Esophagus squamous epithelium (tissue), 5 donors: ENCODE measurements at regions not wholly inside any gene's neighbourhood (a gene's known extent, or its start where the extent isn't known, plus 50 kb on each side); places are given as distances from the start of the nearest gene placed in this dataset.

Source experiments
- DNase-seq: peaks from one replicate; lab custom pipeline; 2025; lab: John Stamatoyannopoulos, UW
- H3K27ac ChIP-seq, 4 donors: fragments of 200-600 bp; sonication (generic); one replicate each; pipeline ENCODE4 v1.5.1; 2016 to 2019; ENCODE audit warnings: mild to moderate bottlenecking in 1 of 4
- H3K27me3 ChIP-seq, 4 donors: fragments of 200-600 bp; sonication (generic); 1 replicate in 3 of 4; 2 replicates in 1 of 4; pipeline versions ENCODE4 v1.5.1 to v1.6.0; 2017 to 2021; ENCODE audit warnings: antibody characterized with exemption in 1 of 4
- H3K36me3 ChIP-seq, 3 donors: fragments of 200-600 bp; sonication (generic); one replicate each; pipeline ENCODE4 v1.5.1; 2016 to 2019
- H3K4me1 ChIP-seq, 3 donors: fragments of 200-600 bp; sonication (generic); one replicate each; pipeline ENCODE4 v1.5.1; 2017 to 2019
- H3K4me3 ChIP-seq, 4 donors: fragments of 200-600 bp; sonication (generic); 1 replicate in 3 of 4; 2 replicates in 1 of 4; pipeline ENCODE4 v1.5.1; 2016 to 2019; ENCODE audit warnings: mild to moderate bottlenecking in 2 of 4, moderate library complexity in 1 of 4
- H3K9me3 ChIP-seq, 3 donors: fragments of 200-600 bp; sonication (generic); one replicate each; pipeline ENCODE4 v1.5.1; 2016 to 2019
- POLR2A ChIP-seq, 4 donors: fragments of 450-650 bp; IDR thresholded peaks; one replicate each; pipeline ENCODE4 v1.6.1; 2017; ENCODE audit warnings: antibody characterized with exemption in 4 of 4, mild to moderate bottlenecking in 4 of 4, moderate library complexity in 3 of 4
- WGBS, 2 donors: methylation state at CpG; one replicate each; pipeline ENCODE4 v1.1.5; 2018; 5-methylcytosine and 5-hydroxymethylcytosine counted together
- intact Hi-C: fragments of 100-400 bp; cut with DNase I; formaldehyde crosslinking; loops from one replicate; pipeline ENCODE4 v1.15.0; 2022
- TF ChIP-seq, protein P1 (sequence below), 6 experiments: fragments of 450-650 bp in 4 of 6; fragments of 200-600 bp in 2 of 6; sonication (generic) in 2 of 6; IDR thresholded peaks; one replicate each; pipeline ENCODE4 v1.5.1; 2016 to 2019; ENCODE audit warnings: antibody characterized with exemption in 6 of 6, mild to moderate bottlenecking in 4 of 6, moderate library complexity in 4 of 6
- donor health status: DM: yes; HTN: yes; CAD: no.

DNA sequence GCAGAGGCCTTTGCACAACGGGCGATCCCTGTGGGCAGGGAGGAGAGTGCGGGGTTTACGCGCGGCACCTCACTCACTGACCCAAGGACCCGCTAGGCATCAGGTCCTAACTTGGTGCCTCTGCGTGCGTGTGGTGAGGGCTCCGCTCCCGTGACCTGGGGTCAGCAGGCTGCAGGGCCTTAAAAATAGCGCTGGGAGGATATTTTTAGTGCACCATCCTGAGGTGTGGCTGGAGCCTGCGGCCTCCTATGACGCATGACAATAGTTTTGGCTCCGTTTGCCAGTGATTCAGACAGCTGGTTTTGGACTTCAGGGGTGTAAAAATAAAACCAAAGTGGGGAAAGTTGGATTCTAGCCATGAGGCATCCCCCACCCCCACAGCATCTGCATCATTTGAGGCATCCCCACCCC, 139.0 kb downstream of the FAM43A start:
- no peak for DNase-seq
- Histone ChIP-seq H3K9me3 (no peaks in the 10 kb centered on the region), H3K4me3 (no peak overlapping the region), H3K27me3 (no peaks in the 10 kb centered on the region), H3K36me3 (no peaks in the 10 kb centered on the region), H3K27ac (no peak overlapping the region), H3K4me1 (peaks cover 0 to 8% (median 3%) of the 10 kb centered on the region in 3 donors)
- intact Hi-C loops = no loop called here
- 65 to 78% methylated on average over 9 to 13 of the region's 15 CpGs for WGBS, 2 donors
- TF ChIP-seq, protein P1, sequence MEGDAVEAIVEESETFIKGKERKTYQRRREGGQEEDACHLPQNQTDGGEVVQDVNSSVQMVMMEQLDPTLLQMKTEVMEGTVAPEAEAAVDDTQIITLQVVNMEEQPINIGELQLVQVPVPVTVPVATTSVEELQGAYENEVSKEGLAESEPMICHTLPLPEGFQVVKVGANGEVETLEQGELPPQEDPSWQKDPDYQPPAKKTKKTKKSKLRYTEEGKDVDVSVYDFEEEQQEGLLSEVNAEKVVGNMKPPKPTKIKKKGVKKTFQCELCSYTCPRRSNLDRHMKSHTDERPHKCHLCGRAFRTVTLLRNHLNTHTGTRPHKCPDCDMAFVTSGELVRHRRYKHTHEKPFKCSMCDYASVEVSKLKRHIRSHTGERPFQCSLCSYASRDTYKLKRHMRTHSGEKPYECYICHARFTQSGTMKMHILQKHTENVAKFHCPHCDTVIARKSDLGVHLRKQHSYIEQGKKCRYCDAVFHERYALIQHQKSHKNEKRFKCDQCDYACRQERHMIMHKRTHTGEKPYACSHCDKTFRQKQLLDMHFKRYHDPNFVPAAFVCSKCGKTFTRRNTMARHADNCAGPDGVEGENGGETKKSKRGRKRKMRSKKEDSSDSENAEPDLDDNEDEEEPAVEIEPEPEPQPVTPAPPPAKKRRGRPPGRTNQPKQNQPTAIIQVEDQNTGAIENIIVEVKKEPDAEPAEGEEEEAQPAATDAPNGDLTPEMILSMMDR (IDR thresholded peaks at IDR 0.05) = no peak
- TF ChIP-seq POLR2A (IDR thresholded peaks at IDR 0.05) = no peak

DNA sequence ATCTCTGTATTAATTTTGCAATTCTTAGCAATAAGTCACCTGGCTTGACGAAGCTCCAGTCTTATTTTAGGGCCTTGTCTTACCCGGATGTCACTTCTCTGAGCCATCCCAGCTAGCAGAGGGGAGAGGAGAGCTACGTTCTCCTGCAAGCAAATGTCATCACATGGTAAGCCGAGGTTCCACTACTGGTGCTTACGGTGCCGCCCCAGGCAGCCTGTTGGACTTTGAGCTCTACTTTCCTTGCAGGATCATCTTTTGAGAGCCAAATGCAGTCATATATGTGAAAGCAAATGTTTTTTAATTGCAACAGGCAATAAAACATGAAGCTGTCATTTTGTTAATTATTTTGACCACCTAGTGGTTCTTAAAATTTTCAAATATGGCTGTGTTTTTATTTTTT, 140.9 kb downstream of the FAM43A start:
- H3K27ac ChIP-seq = no peak overlapping the region
- DNase-seq = no peak
- no peaks in the 10 kb centered on the region for H3K27me3 ChIP-seq
- H3K36me3 ChIP-seq = no peaks in the 10 kb centered on the region
- H3K4me1 ChIP-seq = peaks cover 0 to 8% (median 3%) of the 10 kb centered on the region in 3 donors
- WGBS, 2 donors = 72 to 89% methylated on average over 6 of the region's 6 CpGs
- H3K9me3 ChIP-seq = no peaks in the 10 kb centered on the region
- no peak for TF ChIP-seq POLR2A (IDR thresholded peaks at IDR 0.05)
- TF ChIP-seq, protein P1 (IDR thresholded peaks at IDR 0.05) = no peak
- no peak overlapping the region for H3K4me3 ChIP-seq
- intact Hi-C loops = no loop called here

DNA sequence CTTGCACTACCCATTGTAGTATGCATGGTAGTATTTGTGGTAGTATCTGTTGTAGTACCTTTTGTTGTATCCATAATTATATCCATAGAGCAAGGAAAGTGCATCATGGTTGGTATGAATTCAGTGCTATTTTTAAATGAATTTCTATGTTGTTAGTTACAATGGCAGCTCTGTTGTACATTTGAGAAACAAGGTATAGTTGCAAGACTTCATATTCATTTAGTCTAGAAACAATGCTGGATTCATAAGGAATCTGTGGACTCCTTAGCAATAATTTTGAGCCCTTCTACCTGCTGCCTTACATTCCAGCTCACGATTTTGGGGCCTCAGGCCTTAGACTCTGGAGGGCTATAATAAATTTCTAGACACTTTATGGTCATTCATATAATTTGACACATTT, 141.8 kb downstream of the FAM43A start:
- no peak for DNase-seq
- Histone ChIP-seq H3K4me3 (no peak overlapping the region), H3K27me3 (no peaks in the 10 kb centered on the region), H3K27ac (no peak overlapping the region), H3K36me3 (no peaks in the 10 kb centered on the region), H3K4me1 (peaks cover 0 to 8% (median 3%) of the 10 kb centered on the region in 3 donors), H3K9me3 (no peaks in the 10 kb centered on the region)
- intact Hi-C loops = no loop called here
- WGBS, 2 donors = 73 to 86% methylated on average over 1 of the region's 1 CpG
- TF ChIP-seq POLR2A (IDR thresholded peaks at IDR 0.05) = no peak
- TF ChIP-seq, protein P1 (IDR thresholded peaks at IDR 0.05) = no peak

DNA sequence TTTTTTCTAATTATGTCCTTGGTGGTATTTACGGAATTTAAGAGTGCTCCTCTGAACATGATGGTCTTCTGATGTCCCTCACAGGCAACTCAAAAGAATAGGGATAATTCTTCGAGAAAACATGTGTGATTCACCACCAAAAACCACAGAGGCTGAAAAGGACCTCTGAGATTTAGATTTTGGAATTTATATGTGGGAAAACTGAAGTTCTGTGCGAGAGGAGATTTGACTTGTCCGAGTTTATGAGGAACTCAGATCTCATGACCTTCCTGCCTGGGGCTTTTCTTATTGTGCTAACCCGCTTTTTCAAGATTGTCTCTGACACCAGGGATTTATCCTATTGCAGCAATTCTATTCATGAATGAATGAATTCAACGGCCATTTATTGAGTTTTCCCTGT, 142.4 kb downstream of the FAM43A start:
- no peak for DNase-seq
- H3K4me1 ChIP-seq = peaks cover 0 to 8% (median 3%) of the 10 kb centered on the region in 3 donors
- no peak overlapping the region for H3K27ac ChIP-seq
- intact Hi-C loops = no loop called here
- 77 to 84% methylated on average over 6 of the region's 6 CpGs for WGBS, 2 donors
- no peak overlapping the region for H3K4me3 ChIP-seq
- H3K36me3 ChIP-seq = no peaks in the 10 kb centered on the region
- H3K27me3 ChIP-seq = no peaks in the 10 kb centered on the region
- no peak for TF ChIP-seq POLR2A (IDR thresholded peaks at IDR 0.05)
- TF ChIP-seq, protein P1 (IDR thresholded peaks at IDR 0.05) = no peak
- H3K9me3 ChIP-seq = no peaks in the 10 kb centered on the region

DNA sequence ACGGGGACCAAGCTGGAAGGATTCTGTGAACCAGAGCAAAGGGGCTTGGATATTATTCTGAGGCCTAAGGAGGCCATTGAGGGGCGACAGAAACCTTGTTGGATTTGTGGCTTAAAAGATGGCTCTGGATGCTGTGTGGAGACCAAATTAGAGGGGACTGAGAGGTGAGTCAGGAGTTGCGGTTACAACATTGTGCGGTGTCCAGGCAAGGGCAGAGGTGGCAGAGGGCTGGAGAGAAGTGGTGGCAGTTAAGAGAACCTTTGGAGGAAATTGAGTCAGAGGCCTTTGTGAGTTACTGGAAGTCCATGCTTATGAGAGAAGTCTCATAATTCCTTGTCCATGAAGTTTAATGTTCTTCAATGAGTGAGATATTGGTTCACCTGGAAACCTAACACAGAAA, 143.2 kb downstream of the FAM43A start:
- intact Hi-C loops = no loop called here
- H3K9me3 ChIP-seq = no peaks in the 10 kb centered on the region

More for the DNA sequence above, 143.2 kb downstream of the FAM43A start:
- 66 to 75% methylated on average over 4 of the region's 4 CpGs for WGBS, 2 donors
- TF ChIP-seq, protein P1 (IDR thresholded peaks at IDR 0.05) = no peak
- no peak for TF ChIP-seq POLR2A (IDR thresholded peaks at IDR 0.05)
- no peaks in the 10 kb centered on the region for H3K27me3 ChIP-seq
- no peak overlapping the region for H3K4me3 ChIP-seq
- H3K36me3 ChIP-seq = no peaks in the 10 kb centered on the region
- peaks cover 0 to 8% (median 3%) of the 10 kb centered on the region in 3 donors for H3K4me1 ChIP-seq
- DNase-seq = no peak
- no peak overlapping the region for H3K27ac ChIP-seq
